Activated naive CD4-positive, alpha-beta T cell treated with anti-CD3 and anti-CD28 coated beads for 36 hours (primary cell): ENCODE measurements at regions not wholly inside any gene's neighbourhood (a gene's known extent, or its start where the extent isn't known, plus 50 kb on each side); places are given as distances from the start of the nearest gene placed in this dataset.
"Not testable (repeated sequence)": the region's sequence is repeated elsewhere in the genome, so short reads cannot be mapped to it uniquely, and the experiment has no call there.

Experiments
- CTCF ChIA-PET: fragments of 350-600 bp; sonication (Branson Sonifier 250); formaldehyde crosslinking; loops from one replicate; lab custom pipeline; 2021; ENCODE audit warnings: antibody characterized with exemption; lab: Charles Lee
- DNase-seq: peaks from one replicate; pipeline ENCODE4 v3.0.0-alpha.2; 2020
- H3K27ac Mint-ChIP-seq: one replicate; pipeline ENCODE4 v1.8.0; 2021; ENCODE audit warnings: mild to moderate bottlenecking, mixed read lengths
- H3K27me3 Mint-ChIP-seq: one replicate; pipeline ENCODE4 v1.8.0; 2021; ENCODE audit warnings: low read depth, mixed read lengths
- H3K36me3 Mint-ChIP-seq: one replicate; pipeline ENCODE4 v1.8.0; 2021; ENCODE audit warnings: low read depth, mixed read lengths
- H3K4me1 Mint-ChIP-seq: one replicate; pipeline ENCODE4 v1.8.0; 2021; ENCODE audit warnings: low read depth, mixed read lengths
- H3K4me3 Mint-ChIP-seq: one replicate; pipeline ENCODE4 v1.8.0; 2021; ENCODE audit warnings: mild to moderate bottlenecking, moderate library complexity, mixed read lengths
- H3K9me3 Mint-ChIP-seq: one replicate; pipeline ENCODE4 v1.8.0; 2021; ENCODE audit warnings: mixed read lengths
- intact Hi-C: fragments of 100-400 bp; cut with micrococcal nuclease; formaldehyde crosslinking; loops from one replicate; pipeline ENCODE4 v1.15.1; 2023

- CTCF ChIA-PET, result no interaction called here
- Mint-ChIP-seq H3K9me3 (no peaks in the 10 kb centered on the region), H3K27ac (no peak overlapping the region), H3K36me3 (no peaks in the 10 kb centered on the region), H3K27me3 (no peaks in the 10 kb centered on the region), H3K4me1 (no peaks in the 10 kb centered on the region), H3K4me3 (no peak overlapping the region)
- DNase-seq, result no peak
- intact Hi-C loops, result no loop called here
Observed at GRCh38 chr7:81408728-81409127, 361.1 kb downstream of the HGF start.

- Mint-ChIP-seq H3K4me1 (no peaks in the 10 kb centered on the region), H3K9me3 (no peaks in the 10 kb centered on the region), H3K27ac (no peak overlapping the region), H3K36me3 (no peaks in the 10 kb centered on the region), H3K4me3 (no peak overlapping the region), H3K27me3 (no peaks in the 10 kb centered on the region)
- DNase-seq, result no peak
- intact Hi-C loops, result no loop called here
- CTCF ChIA-PET, result no interaction called here
Observed at GRCh38 chr7:81407094-81407493, 362.8 kb downstream of the HGF start.

- intact Hi-C loops, result no loop called here
- H3K36me3 Mint-ChIP-seq, result no peaks in the 10 kb centered on the region
- no peak overlapping the region for H3K4me3 Mint-ChIP-seq
- CTCF ChIA-PET, result no interaction called here
- H3K27me3 Mint-ChIP-seq, result no peaks in the 10 kb centered on the region
- no peak for DNase-seq
- H3K4me1 Mint-ChIP-seq, result no peaks in the 10 kb centered on the region
- no peak overlapping the region for H3K27ac Mint-ChIP-seq
- no peaks in the 10 kb centered on the region for H3K9me3 Mint-ChIP-seq
Observed at GRCh38 chr7:81404669-81405068, 365.2 kb downstream of the HGF start.

GRCh38 chr7:81402227-81402626 is 367.6 kb downstream of the HGF start:
- intact Hi-C loops, result no loop called here
- CTCF ChIA-PET, result no interaction called here

GRCh38 chr7:81399471-81399870 is 370.4 kb downstream of the HGF start:
- Mint-ChIP-seq H3K9me3 (no peaks in the 10 kb centered on the region), H3K27ac (no peak overlapping the region), H3K36me3 (no peaks in the 10 kb centered on the region), H3K4me3 (no peak overlapping the region), H3K27me3 (no peaks in the 10 kb centered on the region), H3K4me1 (no peaks in the 10 kb centered on the region)
- intact Hi-C loops, result no loop called here
- CTCF ChIA-PET, result no interaction called here
- no peak for DNase-seq

More at GRCh38 chr7:81402227-81402626, 367.6 kb downstream of the HGF start:
- DNase-seq, result no peak
- Mint-ChIP-seq H3K9me3 (no peaks in the 10 kb centered on the region), H3K4me1 (no peaks in the 10 kb centered on the region), H3K36me3 (no peaks in the 10 kb centered on the region), H3K27ac (no peak overlapping the region), H3K4me3 (no peak overlapping the region), H3K27me3 (no peaks in the 10 kb centered on the region)

- no peak overlapping the region for H3K27ac Mint-ChIP-seq
- H3K9me3 Mint-ChIP-seq, result no peaks in the 10 kb centered on the region
- no peaks in the 10 kb centered on the region for H3K27me3 Mint-ChIP-seq
- H3K4me1 Mint-ChIP-seq, result no peaks in the 10 kb centered on the region
- intact Hi-C loops, result no loop called here
- no peak overlapping the region for H3K4me3 Mint-ChIP-seq
- CTCF ChIA-PET, result no interaction called here
- no peak for DNase-seq
- no peaks in the 10 kb centered on the region for H3K36me3 Mint-ChIP-seq
Observed at GRCh38 chr7:81394029-81394428, 375.8 kb downstream of the HGF start.

GRCh38 chr7:81393018-81393417 is 376.8 kb downstream of the HGF start:
- CTCF ChIA-PET, result no interaction called here
- no peaks in the 10 kb centered on the region for H3K4me1 Mint-ChIP-seq

GRCh38 chr7:81385370-81385769 is 384.5 kb downstream of the HGF start:
- no peak overlapping the region for H3K4me3 Mint-ChIP-seq
- H3K4me1 Mint-ChIP-seq, result no peaks in the 10 kb centered on the region
- H3K27ac Mint-ChIP-seq, result no peak overlapping the region
- H3K36me3 Mint-ChIP-seq, result no peaks in the 10 kb centered on the region
- DNase-seq, result no peak
- no peaks in the 10 kb centered on the region for H3K27me3 Mint-ChIP-seq
- CTCF ChIA-PET, result no interaction called here
- H3K9me3 Mint-ChIP-seq, result no peaks in the 10 kb centered on the region
- intact Hi-C loops, result no loop called here

More at GRCh38 chr7:81393018-81393417, 376.8 kb downstream of the HGF start:
- no peaks in the 10 kb centered on the region for H3K9me3 Mint-ChIP-seq
- H3K36me3 Mint-ChIP-seq, result no peaks in the 10 kb centered on the region
- H3K4me3 Mint-ChIP-seq, result no peak overlapping the region
- H3K27ac Mint-ChIP-seq, result no peak overlapping the region
- intact Hi-C loops, result no loop called here
- H3K27me3 Mint-ChIP-seq, result no peaks in the 10 kb centered on the region
- DNase-seq, result no peak

GRCh38 chr7:81383846-81384245 is 386.0 kb downstream of the HGF start:
- no peaks in the 10 kb centered on the region for H3K9me3 Mint-ChIP-seq
- no peak overlapping the region for H3K4me3 Mint-ChIP-seq
- CTCF ChIA-PET, result no interaction called here
- no peaks in the 10 kb centered on the region for H3K27me3 Mint-ChIP-seq
- no peaks in the 10 kb centered on the region for H3K36me3 Mint-ChIP-seq
- intact Hi-C loops, result no loop called here
- DNase-seq, result no peak
- H3K27ac Mint-ChIP-seq, result no peak overlapping the region
- H3K4me1 Mint-ChIP-seq, result no peaks in the 10 kb centered on the region

GRCh38 chr7:81374641-81375040 is 395.2 kb downstream of the HGF start:
- H3K27me3 Mint-ChIP-seq, H3K36me3 Mint-ChIP-seq, H3K4me1 Mint-ChIP-seq, H3K4me3 Mint-ChIP-seq, H3K27ac Mint-ChIP-seq, DNase-seq, H3K9me3 Mint-ChIP-seq, CTCF ChIA-PET, intact Hi-C loops: not testable (repeated sequence)

- Mint-ChIP-seq H3K27ac (no peak overlapping the region), H3K4me3 (no peak overlapping the region), H3K27me3 (no peaks in the 10 kb centered on the region), H3K9me3 (peaks cover 3% of the 10 kb centered on the region), H3K4me1 (no peaks in the 10 kb centered on the region), H3K36me3 (no peaks in the 10 kb centered on the region)
- intact Hi-C loops, result no loop called here
- CTCF ChIA-PET, result no interaction called here
- no peak for DNase-seq
Observed at GRCh38 chr7:81370822-81371221, 399.0 kb downstream of the HGF start.

GRCh38 chr7:81367326-81367931 is 402.4 kb downstream of the HGF start:
- Mint-ChIP-seq H3K27me3 (no peaks in the 10 kb centered on the region), H3K9me3 (no peaks in the 10 kb centered on the region), H3K27ac (no peak overlapping the region), H3K36me3 (no peaks in the 10 kb centered on the region), H3K4me1 (no peaks in the 10 kb centered on the region), H3K4me3 (no peak overlapping the region)
- no peak for DNase-seq
- intact Hi-C loops, result no loop called here
- CTCF ChIA-PET, result no interaction called here

GRCh38 chr7:81366546-81366945 is 403.3 kb downstream of the HGF start:
- intact Hi-C loops, result no loop called here
- DNase-seq, result no peak
- H3K27me3 Mint-ChIP-seq, result no peaks in the 10 kb centered on the region
- no peaks in the 10 kb centered on the region for H3K4me1 Mint-ChIP-seq
- CTCF ChIA-PET, result no interaction called here
- H3K4me3 Mint-ChIP-seq, result no peak overlapping the region
- no peaks in the 10 kb centered on the region for H3K9me3 Mint-ChIP-seq
- no peak overlapping the region for H3K27ac Mint-ChIP-seq
- H3K36me3 Mint-ChIP-seq, result no peaks in the 10 kb centered on the region
